Trophoblast cell (in vitro differentiated cells and primary cell): ENCODE measurements at regions not wholly inside any gene's neighbourhood (a gene's known extent, or its start where the extent isn't known, plus 50 kb on each side); places are given as distances from the start of the nearest gene placed in this dataset.

Experiments used
- DNase-seq, 2 donors: peaks; one replicate each; pipeline ENCODE4 v3.0.0-alpha.2; 2016
- H2AFZ ChIP-seq: 2 replicates; pipeline ENCODE4 v1.6.1; 2013; ENCODE audit warnings: low read length, moderate library complexity, mild to moderate bottlenecking; ENCODE audit not compliant: insufficient read depth, poor library complexity
- H2AK5ac ChIP-seq: 2 replicates; pipeline ENCODE4 v1.6.1; 2013; ENCODE audit warnings: mild to moderate bottlenecking, low read length
- H2BK120ac ChIP-seq: 2 replicates; pipeline ENCODE4 v1.6.1; 2013; ENCODE audit warnings: low read length, mild to moderate bottlenecking, moderate library complexity; ENCODE audit not compliant: insufficient read depth, poor library complexity
- H2BK12ac ChIP-seq: 2 replicates; pipeline ENCODE4 v1.6.1; 2013; ENCODE audit warnings: mild to moderate bottlenecking, low read length, moderate library complexity
- H2BK5ac ChIP-seq: 2 replicates; pipeline ENCODE4 v1.6.1; 2013; ENCODE audit warnings: low read length, low read depth, moderate library complexity, mild to moderate bottlenecking; ENCODE audit not compliant: poor library complexity
- H3K14ac ChIP-seq: 2 replicates; pipeline ENCODE4 v1.6.1; 2013; ENCODE audit warnings: mild to moderate bottlenecking, low read length
- H3K18ac ChIP-seq: 2 replicates; pipeline ENCODE4 v1.6.1; 2013; ENCODE audit warnings: mild to moderate bottlenecking, low read length
- H3K23ac ChIP-seq: 2 replicates; pipeline ENCODE4 v1.6.1; 2013; ENCODE audit warnings: low read length
- H3K27ac ChIP-seq: 2 replicates; pipeline ENCODE4 v1.5.1; 2013; ENCODE audit warnings: low read depth, mild to moderate bottlenecking, inconsistent platforms, low read length, moderate library complexity
- H3K27me3 ChIP-seq: 2 replicates; pipeline ENCODE4 v1.6.1; 2013; ENCODE audit warnings: inconsistent platforms, mild to moderate bottlenecking, low read length, moderate library complexity; ENCODE audit not compliant: insufficient read depth
- H3K36me3 ChIP-seq, 2 experiments: 1 replicate in 1 of 2; 2 replicates in 1 of 2; pipeline ENCODE4 v1.6.1; 2013; ENCODE audit warnings: low read length in 2 of 2, mild to moderate bottlenecking in 2 of 2, moderate library complexity in 1 of 2; ENCODE audit not compliant: insufficient read depth in 2 of 2, control insufficient read depth in 1 of 2
- H3K4ac ChIP-seq: 2 replicates; pipeline ENCODE4 v1.6.1; 2013; ENCODE audit warnings: low read depth, mild to moderate bottlenecking, low read length, moderate library complexity
- H3K4me1 ChIP-seq, 2 experiments: 1 replicate in 1 of 2; 2 replicates in 1 of 2; pipeline ENCODE4 v1.6.1; 2013; ENCODE audit warnings: low read length in 2 of 2, mild to moderate bottlenecking in 2 of 2, moderate library complexity in 1 of 2; ENCODE audit not compliant: insufficient read depth in 2 of 2, control insufficient read depth in 1 of 2
- H3K4me2 ChIP-seq: 2 replicates; pipeline ENCODE4 v1.6.1; 2013; ENCODE audit warnings: inconsistent platforms, mild to moderate bottlenecking, low read length, moderate library complexity
- H3K4me3 ChIP-seq: 2 replicates; pipeline ENCODE4 v1.5.1; 2013; ENCODE audit warnings: mild to moderate bottlenecking, low read depth, low read length, inconsistent platforms
- H3K79me1 ChIP-seq: one replicate; pipeline ENCODE4 v1.6.1; 2013; ENCODE audit warnings: low read length
- H3K79me2 ChIP-seq: 2 replicates; pipeline ENCODE4 v1.6.1; 2013; ENCODE audit warnings: low read length, mild to moderate bottlenecking; ENCODE audit not compliant: control insufficient read depth, insufficient read depth, poor library complexity
- H3K9ac ChIP-seq: 2 replicates; pipeline ENCODE4 v1.6.1; 2013; ENCODE audit warnings: mild to moderate bottlenecking, low read length
- H3K9me3 ChIP-seq: 2 replicates; pipeline ENCODE4 v1.6.1; 2013; ENCODE audit warnings: low read depth, mild to moderate bottlenecking, control low read depth, inconsistent platforms, low read length; ENCODE audit not compliant: insufficient read depth
- H4K12ac ChIP-seq: 2 replicates; pipeline ENCODE4 v1.6.1; 2013; ENCODE audit warnings: low read depth, mild to moderate bottlenecking, low read length, moderate library complexity
- H4K8ac ChIP-seq: 2 replicates; pipeline ENCODE4 v1.6.1; 2013; ENCODE audit warnings: low read depth, mild to moderate bottlenecking, low read length, moderate library complexity
- H4K91ac ChIP-seq: one replicate; pipeline ENCODE4 v1.6.1; 2013; ENCODE audit warnings: low read depth, mild to moderate bottlenecking, low read length, moderate library complexity
- WGBS: extraction: QIAGEN DNeasy Blood & Tissue Kit; methylation state at CpG from one replicate; pipeline ENCODE4 v1.1.7; 2013; ENCODE audit warnings: missing lambda C conversion rate; ENCODE audit not compliant: insufficient read length, insufficient coverage; ENCODE audit errors: extremely low coverage; 5-methylcytosine and 5-hydroxymethylcytosine counted together

- H3K9ac ChIP-seq: no peak overlapping the region
- no peak overlapping the region for H4K12ac ChIP-seq
- H3K4me3 ChIP-seq: no peak overlapping the region
- no peaks in the 10 kb centered on the region for H3K4me1 ChIP-seq
- no peaks in the 10 kb centered on the region for H3K79me1 ChIP-seq
- H3K27me3 ChIP-seq: no peaks in the 10 kb centered on the region
- WGBS: no CpG with 5 or more reads among the region's 6 CpGs
- no peak for DNase-seq
- H4K91ac ChIP-seq: no peak overlapping the region
- no peaks in the 10 kb centered on the region for H3K36me3 ChIP-seq
- H3K79me2 ChIP-seq: no peaks in the 10 kb centered on the region
- no peak overlapping the region for H3K23ac ChIP-seq
- no peak overlapping the region for H2AFZ ChIP-seq
- peaks cover 2% of the 10 kb centered on the region for H3K9me3 ChIP-seq
- no peak overlapping the region for H2BK12ac ChIP-seq
- H4K8ac ChIP-seq: no peak overlapping the region
- no peak overlapping the region for H2AK5ac ChIP-seq
- H2BK120ac ChIP-seq: no peak overlapping the region
- H3K18ac ChIP-seq: no peak overlapping the region
- no peak overlapping the region for H2BK5ac ChIP-seq
- H3K27ac ChIP-seq: no peak overlapping the region
- H3K4ac ChIP-seq: no peak overlapping the region
- H3K14ac ChIP-seq: no peak overlapping the region
- H3K4me2 ChIP-seq: no peak overlapping the region
These were observed 81.9 kb downstream of the RAMP3 start for GRCh38 chr7:45239486-45239885.

GRCh38 chr7:45240273-45240771, 82.7 kb downstream of the RAMP3 start:
- Histone ChIP-seq H3K9me3 (peaks cover 2% of the 10 kb centered on the region), H3K4me3 (no peak overlapping the region), H3K14ac (no peak overlapping the region), H4K91ac (no peak overlapping the region), H2AK5ac (no peak overlapping the region), H3K4ac (no peak overlapping the region), H4K8ac (no peak overlapping the region), H3K36me3 (no peaks in the 10 kb centered on the region), H2AFZ (no peak overlapping the region), H3K18ac (no peak overlapping the region), H3K27ac (no peak overlapping the region), H3K27me3 (no peaks in the 10 kb centered on the region), H2BK120ac (no peak overlapping the region), H3K9ac (no peak overlapping the region), H3K23ac (no peak overlapping the region), H4K12ac (no peak overlapping the region), H3K79me2 (no peaks in the 10 kb centered on the region), H2BK12ac (no peak overlapping the region), H3K4me1 (no peaks in the 10 kb centered on the region), H3K4me2 (no peak overlapping the region), H2BK5ac (no peak overlapping the region), H3K79me1 (no peaks in the 10 kb centered on the region)
- DNase-seq: no peak
- WGBS: no CpG with 5 or more reads among the region's 7 CpGs

GRCh38 chr7:45240926-45241325, 83.3 kb downstream of the RAMP3 start:
- WGBS: no CpG with 5 or more reads among the region's 4 CpGs
- H3K79me1 ChIP-seq: no peaks in the 10 kb centered on the region

GRCh38 chr7:45241339-45242109, 83.9 kb downstream of the RAMP3 start:
- H2AK5ac ChIP-seq: no peak overlapping the region
- no CpG with 5 or more reads among the region's 11 CpGs for WGBS

More at GRCh38 chr7:45240926-45241325, 83.3 kb downstream of the RAMP3 start:
- no peak for DNase-seq
- Histone ChIP-seq H3K79me2 (no peaks in the 10 kb centered on the region), H3K27me3 (no peaks in the 10 kb centered on the region), H2BK12ac (no peak overlapping the region), H3K4me2 (no peak overlapping the region), H3K9ac (no peak overlapping the region), H4K8ac (no peak overlapping the region), H4K91ac (no peak overlapping the region), H3K4me3 (peak overlapping the region; percentile 47), H3K23ac (no peak overlapping the region), H3K9me3 (peaks cover 2% of the 10 kb centered on the region), H2BK120ac (no peak overlapping the region), H2AFZ (no peak overlapping the region), H4K12ac (no peak overlapping the region), H2AK5ac (no peak overlapping the region), H3K4ac (no peak overlapping the region), H3K27ac (no peak overlapping the region), H2BK5ac (no peak overlapping the region), H3K18ac (no peak overlapping the region), H3K14ac (no peak overlapping the region), H3K4me1 (no peaks in the 10 kb centered on the region), H3K36me3 (no peaks in the 10 kb centered on the region)

More at GRCh38 chr7:45241339-45242109, 83.9 kb downstream of the RAMP3 start:
- H4K12ac ChIP-seq: no peak overlapping the region
- H3K4me3 ChIP-seq: peak overlapping the region; percentile 47
- H3K14ac ChIP-seq: no peak overlapping the region
- no peaks in the 10 kb centered on the region for H3K36me3 ChIP-seq
- H3K27ac ChIP-seq: no peak overlapping the region
- no peak overlapping the region for H2BK120ac ChIP-seq
- H3K9ac ChIP-seq: no peak overlapping the region
- no peak overlapping the region for H4K8ac ChIP-seq
- H2BK12ac ChIP-seq: no peak overlapping the region
- no peaks in the 10 kb centered on the region for H3K79me2 ChIP-seq
- H2BK5ac ChIP-seq: no peak overlapping the region
- no peak overlapping the region for H3K18ac ChIP-seq
- no peak overlapping the region for H3K4me2 ChIP-seq
- peaks cover 2% of the 10 kb centered on the region for H3K9me3 ChIP-seq
- no peaks in the 10 kb centered on the region for H3K4me1 ChIP-seq
- no peak for DNase-seq
- no peaks in the 10 kb centered on the region for H3K27me3 ChIP-seq
- no peak overlapping the region for H2AFZ ChIP-seq
- H3K23ac ChIP-seq: no peak overlapping the region
- no peak overlapping the region for H4K91ac ChIP-seq
- no peak overlapping the region for H3K4ac ChIP-seq
- H3K79me1 ChIP-seq: no peaks in the 10 kb centered on the region
